Stimulated activated CD4-positive, alpha-beta T cell treated with anti-CD3 and anti-CD28 coated beads, TNF-alpha, amount 100 ng/mL, for 4 hours (primary cell): ENCODE measurements at regions not wholly inside any gene's neighbourhood (a gene's known extent, or its start where the extent isn't known, plus 50 kb on each side); places are given as distances from the start of the nearest gene placed in this dataset.

Experiments
- DNase-seq, 3 experiments: peaks; one replicate each; pipeline ENCODE4 v3.0.0-alpha.2; 2020; ENCODE audit warnings: low read depth in 3 of 3

- DNase-seq = no peak
Measured at GRCh38 chr11:11044137-11044855, 186.4 kb upstream of the ZBED5 start.

GRCh38 chr11:11043721-11044120 lies 185.9 kb upstream of the ZBED5 start:
- no peak for DNase-seq

- no peak for DNase-seq
Measured at GRCh38 chr11:11039208-11039965, 181.5 kb upstream of the ZBED5 start.

- no peak for DNase-seq
Measured at GRCh38 chr11:11038782-11039181, 180.9 kb upstream of the ZBED5 start.

- DNase-seq = no peak
Measured at GRCh38 chr11:11038352-11038751, 180.5 kb upstream of the ZBED5 start.

GRCh38 chr11:11036848-11037732 lies 179.2 kb upstream of the ZBED5 start:
- peak in 1 of 3 experiments; percentile 9 for DNase-seq

- no peak for DNase-seq
Measured at GRCh38 chr11:11036185-11036847, 178.5 kb upstream of the ZBED5 start.

GRCh38 chr11:11035331-11035730 lies 177.5 kb upstream of the ZBED5 start:
- DNase-seq = no peak

GRCh38 chr11:11034476-11034875 lies 176.6 kb upstream of the ZBED5 start:
- no peak for DNase-seq

GRCh38 chr11:11032066-11032465 lies 174.2 kb upstream of the ZBED5 start:
- no peak for DNase-seq

- no peak for DNase-seq
Measured at GRCh38 chr11:11029027-11029426, 171.2 kb upstream of the ZBED5 start.

- DNase-seq = peak; percentile 57 to 65 (median 58)
Measured at GRCh38 chr11:11028017-11028692, 170.3 kb upstream of the ZBED5 start.

GRCh38 chr11:11027288-11027687 lies 169.4 kb upstream of the ZBED5 start:
- DNase-seq = no peak

GRCh38 chr11:11025087-11025486 lies 167.2 kb upstream of the ZBED5 start:
- no peak for DNase-seq

- DNase-seq = no peak
Measured at GRCh38 chr11:11022125-11022730, 164.4 kb upstream of the ZBED5 start.

GRCh38 chr11:11021563-11021962 lies 163.7 kb upstream of the ZBED5 start:
- DNase-seq = no peak

- DNase-seq = no peak
Measured at GRCh38 chr11:11020747-11021149, 162.9 kb upstream of the ZBED5 start.

GRCh38 chr11:11020219-11020726 lies 162.4 kb upstream of the ZBED5 start:
- DNase-seq = no peak

GRCh38 chr11:11016943-11017342 lies 159.1 kb upstream of the ZBED5 start:
- no peak for DNase-seq

GRCh38 chr11:11016068-11016467 lies 158.2 kb upstream of the ZBED5 start:
- no peak for DNase-seq

GRCh38 chr11:11011617-11012016 lies 153.8 kb upstream of the ZBED5 start:
- no peak for DNase-seq
